Activated CD8-positive, alpha-beta memory T cell treated with anti-CD3 and anti-CD28 coated beads for 1 hour (primary cell): ENCODE measurements at regions not wholly inside any gene's neighbourhood (a gene's known extent, or its start where the extent isn't known, plus 50 kb on each side); places are given as distances from the start of the nearest gene placed in this dataset.

Source experiments
- DNase-seq, 2 donors: peaks; one replicate each; pipeline ENCODE4 v3.0.0-alpha.2; 2020; ENCODE audit warnings: low read depth in 1 of 2; ENCODE audit errors: extremely low read depth in 1 of 2

DNA sequence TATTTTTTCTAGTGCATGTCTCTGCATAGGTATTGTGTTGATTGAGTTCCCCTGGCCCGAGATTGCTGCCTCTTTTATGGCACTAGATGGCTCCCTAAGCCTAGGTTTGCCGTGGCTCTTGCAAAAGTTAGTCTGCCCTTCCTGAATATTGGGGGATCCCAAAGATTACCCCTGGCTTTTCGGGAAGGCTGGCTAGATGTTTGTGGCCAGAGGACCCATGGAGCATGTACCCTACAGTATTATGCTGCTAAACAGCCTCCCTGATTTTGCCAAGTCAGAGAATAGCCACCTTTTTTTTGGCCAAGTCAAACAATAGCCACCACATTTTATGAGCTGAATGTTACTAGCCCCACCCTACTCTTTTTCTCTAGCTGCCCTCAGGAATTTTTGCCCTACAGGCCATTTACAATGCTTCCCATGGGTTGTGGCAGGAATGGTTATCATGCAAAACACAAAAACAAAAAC, 343.2 kb downstream of the OLFM3 start:
- no peak for DNase-seq

DNA sequence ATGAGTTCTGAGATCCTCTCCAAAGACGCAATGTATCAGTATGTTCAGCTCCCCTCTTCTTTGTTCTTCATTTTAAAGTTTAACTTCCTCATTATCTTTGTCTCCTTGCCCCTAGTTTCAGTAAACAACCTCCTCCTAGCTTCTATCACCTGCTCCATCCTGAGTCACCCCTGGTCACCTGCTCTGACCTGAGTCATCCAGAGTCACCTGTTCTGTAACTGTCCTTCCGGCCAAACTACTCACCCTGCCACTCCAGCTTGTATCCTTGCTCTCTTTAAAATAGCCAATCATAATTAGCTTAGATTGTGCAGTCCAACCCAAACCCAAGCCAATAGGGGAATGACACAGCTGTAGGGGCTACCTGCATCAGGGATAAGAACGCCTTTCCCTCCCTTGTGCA, 332.0 kb downstream of the OLFM3 start:
- DNase-seq: no peak

DNA sequence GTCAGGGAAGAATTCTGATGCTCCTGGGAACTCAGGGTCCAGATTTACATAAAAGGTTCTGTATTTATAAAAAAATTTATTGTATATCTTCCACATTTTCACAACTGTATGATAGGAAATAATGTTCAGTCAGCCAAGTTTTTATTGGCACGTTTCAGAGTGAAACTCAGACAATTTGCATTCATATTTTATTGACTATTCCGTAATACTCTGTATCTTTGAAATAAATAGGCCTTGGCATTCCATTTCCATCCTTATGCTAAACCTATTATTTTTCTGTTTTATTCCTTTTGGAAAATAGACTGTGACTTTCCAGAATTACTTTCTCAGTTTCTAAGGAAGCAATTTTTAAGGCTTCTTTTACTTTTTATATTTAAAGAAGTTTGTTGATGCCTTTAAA, 329.0 kb downstream of the OLFM3 start:
- DNase-seq: no peak

DNA sequence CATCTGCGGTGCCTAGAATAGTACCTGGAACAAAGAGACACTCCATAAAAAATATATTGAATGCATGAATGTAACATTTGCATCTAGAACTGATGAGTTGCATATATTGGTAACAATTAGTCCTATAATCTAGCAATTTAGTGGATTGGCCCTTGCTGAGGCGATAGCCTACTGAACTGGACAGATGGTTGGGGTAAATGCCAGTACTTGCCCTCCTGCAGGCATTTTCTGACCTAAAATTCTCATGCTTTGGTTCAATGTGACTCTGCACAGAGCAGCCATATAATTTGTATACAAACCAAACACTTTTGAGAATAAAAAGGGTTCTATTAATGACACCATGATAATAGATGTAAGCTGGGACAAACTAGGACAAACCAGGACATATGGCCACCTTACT, 313.6 kb downstream of the OLFM3 start:
- DNase-seq: no peak

DNA sequence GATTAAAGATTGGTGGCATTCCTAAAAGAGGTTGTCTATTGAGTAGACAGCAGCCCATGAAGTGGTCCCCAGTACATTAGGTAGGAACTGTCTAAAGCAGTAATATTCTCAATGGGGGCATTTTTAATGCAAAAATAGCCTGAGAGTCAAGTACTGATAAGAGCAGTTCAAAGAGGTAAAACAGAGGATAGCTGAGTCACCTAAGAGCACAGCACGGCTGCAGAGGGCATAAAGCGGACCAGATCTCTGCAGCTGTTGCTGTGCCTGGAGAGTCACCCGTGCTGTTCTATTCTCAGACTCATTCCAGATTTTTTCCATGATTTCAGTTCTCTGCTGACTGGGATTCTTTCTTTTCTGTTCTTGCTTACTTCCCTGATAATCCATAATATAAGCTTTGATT, 313.2 kb downstream of the OLFM3 start:
- no peak for DNase-seq

DNA sequence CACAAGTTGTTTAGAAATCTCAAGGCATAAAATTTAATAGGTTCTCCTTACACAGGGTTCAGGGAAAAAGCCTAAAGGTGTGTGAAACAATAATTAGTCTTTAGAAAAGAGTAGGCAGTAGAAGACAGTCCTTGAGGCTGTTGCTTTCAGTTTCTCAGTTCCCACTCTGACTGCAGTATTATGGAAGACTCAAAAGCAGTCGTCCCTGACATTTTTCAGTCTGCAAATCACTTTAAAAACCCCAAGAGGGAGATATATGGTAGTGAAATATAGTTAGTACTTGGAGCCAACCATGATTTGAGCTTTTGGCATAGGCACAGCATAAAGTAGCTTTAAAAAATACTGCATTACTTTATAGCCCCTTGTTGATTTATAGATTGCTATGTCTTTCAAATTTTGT, 299.7 kb downstream of the OLFM3 start:
- no peak for DNase-seq

DNA sequence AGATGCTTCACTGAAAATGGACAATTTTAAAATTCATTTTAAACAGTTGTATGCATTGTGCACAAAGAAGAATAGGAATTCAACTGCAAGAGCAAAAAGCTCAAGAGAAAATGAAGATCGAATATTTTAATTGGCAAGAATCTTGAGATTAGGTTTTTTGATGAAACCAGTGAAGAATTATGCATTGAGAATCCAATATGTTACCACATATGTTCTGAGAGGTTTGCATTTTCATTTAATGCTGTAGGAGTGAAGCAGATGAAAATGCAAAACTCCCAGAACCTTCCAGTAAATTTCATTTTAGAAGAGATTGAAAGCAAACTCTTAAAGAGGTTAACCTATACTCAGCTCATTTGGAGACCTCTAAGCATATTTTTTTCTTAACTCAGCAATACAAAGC, 298.0 kb downstream of the OLFM3 start:
- DNase-seq: no peak

DNA sequence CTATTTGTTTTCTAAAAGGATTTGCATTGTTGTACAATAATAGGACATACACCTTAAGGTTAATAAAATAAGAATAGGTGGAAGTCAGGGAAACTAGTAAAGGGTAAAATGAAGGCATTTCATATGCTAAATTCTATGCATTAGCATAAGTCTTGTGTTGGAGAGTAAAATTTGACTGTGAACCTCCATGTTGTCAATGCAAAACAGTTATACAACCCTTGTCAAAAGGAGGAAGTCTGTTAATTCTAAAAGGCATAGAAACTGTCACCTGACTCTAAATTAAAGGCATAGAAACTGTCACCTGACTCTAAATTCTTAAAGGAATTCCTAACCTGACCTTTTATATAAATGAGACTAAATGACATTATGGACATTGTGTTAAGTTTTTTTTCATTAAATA, 291.8 kb downstream of the OLFM3 start:
- DNase-seq: no peak

DNA sequence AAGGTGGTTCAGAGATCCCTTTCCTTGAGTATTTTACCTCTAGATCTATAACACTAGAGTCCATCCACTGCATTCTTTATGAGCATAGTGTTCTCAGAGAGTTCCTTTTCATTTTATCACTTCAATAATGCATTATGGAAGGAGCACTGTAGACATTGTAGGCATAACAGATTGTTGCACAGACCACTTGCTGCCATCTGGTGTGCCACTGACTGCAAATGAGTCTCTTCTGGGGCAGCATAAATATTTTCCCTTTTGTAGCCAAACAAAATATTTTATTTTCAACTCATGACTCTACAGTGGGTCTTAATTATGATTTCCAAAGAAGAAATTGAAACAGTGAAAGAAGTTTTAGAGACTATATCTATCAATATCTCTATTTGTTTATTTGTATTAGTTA, 290.4 kb downstream of the OLFM3 start:
- DNase-seq: no peak

DNA sequence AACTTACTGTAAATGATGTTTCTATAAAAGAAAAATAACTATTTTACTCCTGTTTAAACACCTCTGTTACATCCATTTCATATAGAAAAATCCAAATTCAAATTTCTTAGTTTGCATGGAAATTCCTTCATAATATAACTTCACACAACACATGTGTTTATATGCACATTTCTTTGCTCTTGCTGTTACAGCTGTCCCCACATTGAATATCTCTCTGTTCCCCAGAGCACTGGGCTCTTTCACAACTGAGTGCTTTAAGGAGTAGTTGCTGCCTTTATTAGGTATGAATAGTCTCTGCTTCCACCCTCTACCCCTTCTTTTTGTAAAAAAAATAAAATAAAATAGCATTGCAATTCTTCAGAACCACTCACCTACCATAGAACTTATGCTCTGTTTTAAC, 287.0 kb downstream of the OLFM3 start:
- DNase-seq: no peak

DNA sequence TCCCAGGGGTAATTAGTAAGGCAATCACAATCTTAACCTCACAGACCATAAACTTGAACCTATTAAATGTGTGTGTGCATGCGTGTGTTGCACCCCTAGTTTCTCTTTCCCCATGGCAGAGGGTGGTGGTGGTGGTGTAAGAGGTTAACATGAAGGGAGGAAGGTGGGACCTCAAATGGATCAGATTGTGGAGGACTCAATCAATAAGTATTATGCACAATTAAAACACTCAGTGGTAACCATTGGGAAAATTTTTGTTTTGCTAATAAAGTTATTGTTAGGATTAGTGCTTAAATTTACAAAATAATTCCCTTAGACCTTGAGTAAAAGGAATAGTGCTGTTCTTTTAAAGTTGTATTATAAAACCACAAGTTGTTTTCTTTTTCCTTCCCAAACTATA, 283.0 kb downstream of the OLFM3 start:
- DNase-seq: no peak

DNA sequence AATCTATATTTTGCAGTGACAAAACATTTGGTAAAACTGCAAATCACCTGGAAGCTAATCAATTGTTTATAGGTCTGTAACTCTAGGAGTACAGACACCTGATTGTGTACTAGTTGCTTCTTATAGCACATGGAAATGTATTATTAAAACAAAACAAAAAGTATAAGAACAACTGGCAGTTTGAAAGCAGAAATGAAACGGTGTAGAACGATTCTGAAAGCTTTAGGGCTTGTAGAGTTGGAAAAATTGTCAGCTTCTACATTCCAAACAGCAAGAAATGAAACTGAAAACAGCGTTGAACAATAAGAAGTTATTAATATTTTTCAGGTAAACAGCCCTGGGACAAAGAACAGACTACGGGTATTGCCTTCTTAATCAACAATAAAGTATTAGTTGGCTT, 273.3 kb downstream of the OLFM3 start:
- no peak for DNase-seq

DNA sequence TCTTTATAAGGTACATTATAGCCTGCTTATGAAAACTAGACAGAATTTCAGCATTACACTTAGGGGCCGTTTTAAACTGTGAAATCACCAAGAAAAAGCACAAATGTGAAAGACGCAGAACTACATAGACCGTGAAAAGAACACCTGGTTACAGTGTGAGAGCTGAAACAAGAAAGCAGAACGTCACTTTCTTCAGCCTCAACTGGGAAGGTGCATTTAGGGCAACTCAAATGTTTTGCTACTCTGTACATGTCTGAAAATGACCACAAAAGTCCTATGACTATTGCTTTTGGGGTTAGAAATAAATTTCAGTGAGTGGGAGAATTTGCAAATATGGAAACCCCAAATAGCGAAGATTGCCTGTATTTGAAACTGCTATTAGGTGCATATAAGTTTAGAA, 268.7 kb downstream of the OLFM3 start:
- no peak for DNase-seq

DNA sequence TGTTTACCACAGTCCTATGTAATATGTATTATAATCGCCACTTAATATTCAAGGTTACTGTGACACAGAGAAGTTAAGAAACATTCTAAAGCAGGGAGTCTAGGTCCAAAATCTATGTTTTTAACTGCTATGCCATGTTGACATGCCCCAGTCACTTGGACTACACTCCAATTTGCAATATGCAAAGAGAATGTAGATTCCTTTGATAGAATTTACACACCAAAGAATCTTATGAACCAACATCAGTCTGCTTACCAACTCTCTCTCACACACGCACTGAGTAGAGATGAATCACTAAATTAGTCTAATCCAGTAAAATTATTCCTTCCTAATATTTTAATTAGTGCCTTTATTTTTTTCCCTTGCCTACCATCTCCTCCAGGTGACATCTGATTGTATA, 266.2 kb downstream of the OLFM3 start:
- no peak for DNase-seq

DNA sequence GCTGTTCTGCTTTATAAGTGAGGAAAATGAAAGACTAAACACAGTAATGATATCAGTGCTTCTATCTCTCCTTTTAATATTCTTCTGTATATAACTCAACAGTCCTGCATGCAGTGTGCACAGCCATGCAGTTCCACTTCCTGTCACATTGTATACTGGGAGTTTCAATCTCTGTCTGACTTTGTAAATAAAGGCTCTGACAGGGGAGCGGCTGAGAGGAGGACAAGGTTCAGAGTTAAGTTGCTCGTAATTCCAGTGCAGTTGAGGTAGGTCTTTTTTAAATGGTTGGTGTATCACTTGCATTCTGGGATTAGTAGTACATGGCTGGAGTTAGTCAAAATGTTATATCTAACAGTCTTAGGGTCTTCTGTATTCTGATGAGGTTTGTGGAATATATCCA, 264.5 kb downstream of the OLFM3 start:
- DNase-seq: no peak

DNA sequence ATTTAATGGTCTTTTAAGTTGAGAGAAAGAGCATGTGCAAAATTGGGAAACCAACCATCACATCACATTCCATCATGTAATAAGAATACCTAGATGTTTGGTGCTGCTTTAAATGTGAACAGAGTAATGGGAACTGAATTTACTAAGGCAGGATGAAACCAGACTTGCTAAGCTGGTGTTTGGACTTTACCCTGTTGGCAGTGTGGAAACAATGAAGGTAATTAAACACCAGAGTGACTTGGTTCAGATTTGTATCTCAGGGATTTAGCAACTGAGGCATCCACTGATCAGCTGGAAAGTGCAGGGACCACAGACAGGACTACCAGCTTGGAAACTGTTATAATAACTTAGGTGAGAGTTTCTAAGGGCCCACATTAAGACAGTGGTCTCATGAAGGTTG, 263.4 kb downstream of the OLFM3 start:
- no peak for DNase-seq

DNA sequence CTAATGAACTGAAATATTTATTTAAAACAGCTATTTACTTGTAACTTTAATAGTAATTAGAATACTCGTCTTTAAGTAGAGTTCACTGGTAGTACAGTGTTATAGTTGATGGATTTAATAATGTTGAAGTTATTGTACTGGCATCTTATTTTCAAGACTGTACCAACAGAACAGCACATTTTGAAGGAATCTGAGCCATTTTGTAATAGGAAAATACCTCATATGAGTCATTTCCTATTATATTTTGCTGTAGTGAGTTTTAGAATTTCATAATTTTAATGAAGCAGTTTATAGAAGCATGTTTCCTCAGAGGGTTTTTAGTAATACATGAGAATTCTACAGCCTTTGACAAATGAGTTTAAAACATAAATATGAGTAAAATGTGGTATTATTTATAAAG, 258.3 kb downstream of the OLFM3 start:
- no peak for DNase-seq

DNA sequence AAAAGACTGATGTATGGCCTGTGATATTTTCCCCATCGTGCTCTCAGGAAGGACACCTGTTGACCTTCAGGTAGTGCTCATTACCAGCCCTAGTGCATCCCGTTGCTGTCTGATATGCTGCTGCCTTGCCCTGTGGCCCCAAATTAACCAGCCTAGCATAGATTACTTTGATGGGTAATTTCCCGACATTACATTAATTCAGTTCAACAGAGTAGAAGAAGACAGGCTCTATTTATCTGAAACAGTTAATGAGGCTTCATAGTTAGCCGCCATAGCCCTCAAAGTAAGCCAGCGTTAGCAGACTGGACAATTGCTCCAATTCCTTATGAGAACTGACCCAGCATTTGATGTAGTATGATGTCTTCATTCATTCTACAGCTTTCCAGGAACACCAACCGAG, 257.6 kb downstream of the OLFM3 start:
- DNase-seq: no peak

DNA sequence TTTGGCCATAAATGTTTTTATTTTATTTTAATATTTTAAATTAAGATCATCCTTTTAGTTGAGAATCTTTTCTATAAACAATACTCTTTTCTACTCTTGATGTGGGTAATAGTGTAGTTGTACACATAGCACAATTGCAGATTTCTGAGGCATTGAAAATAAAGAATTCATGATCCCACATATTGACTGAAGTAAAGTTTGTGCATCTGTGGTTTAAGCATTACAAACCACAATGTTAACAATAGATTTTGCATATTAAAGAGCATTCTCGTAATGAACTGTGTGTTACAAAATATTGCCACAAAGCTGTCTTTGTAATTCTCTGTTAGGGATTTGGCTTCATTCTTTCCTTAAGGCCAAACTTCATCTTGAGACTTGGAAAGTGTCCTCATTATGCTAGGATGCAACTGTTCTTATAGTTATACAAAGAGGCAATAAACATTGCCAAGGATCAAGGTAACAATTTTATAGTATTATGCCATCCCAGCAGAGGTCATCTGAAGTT, 256.8 kb downstream of the OLFM3 start:
- no peak for DNase-seq

DNA sequence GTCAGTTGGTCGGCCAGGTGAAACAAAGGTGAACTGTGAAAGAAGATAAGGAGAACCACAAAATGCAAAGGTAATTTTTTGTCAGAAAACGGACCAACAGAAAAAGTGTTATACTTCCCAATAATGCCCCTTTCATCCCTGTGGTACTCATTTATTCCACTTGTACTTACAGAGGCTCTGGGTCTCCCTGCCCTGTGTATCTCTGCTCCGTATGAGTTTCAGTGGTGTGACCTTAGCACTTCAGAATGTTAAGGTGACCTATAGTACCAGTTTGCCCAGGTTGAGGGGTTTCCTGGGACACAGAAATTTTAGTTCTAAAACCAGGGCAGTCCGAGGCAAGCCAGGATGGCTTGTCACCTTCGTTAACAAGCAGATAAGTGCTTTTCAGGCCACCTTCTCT, 254.8 kb downstream of the OLFM3 start:
- DNase-seq: no peak

DNA sequence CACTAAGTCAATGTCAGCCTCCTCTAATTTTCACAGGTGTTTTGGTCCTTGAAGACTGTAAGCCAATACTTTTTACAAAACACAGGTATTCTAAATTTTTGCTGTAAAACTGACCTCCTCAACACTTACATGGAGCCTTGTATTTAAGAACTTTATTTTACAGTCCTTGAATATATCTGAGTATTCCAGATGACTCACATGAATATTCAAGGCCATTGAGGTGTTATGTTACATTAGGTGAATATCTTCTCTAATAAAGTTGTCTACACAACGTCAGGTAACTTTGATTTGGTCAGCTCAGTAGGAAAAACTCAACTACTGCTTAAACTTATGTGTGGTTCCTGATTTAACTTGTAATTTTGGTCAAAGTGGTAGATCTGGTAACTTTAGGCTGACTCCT, 254.2 kb downstream of the OLFM3 start:
- no peak for DNase-seq

DNA sequence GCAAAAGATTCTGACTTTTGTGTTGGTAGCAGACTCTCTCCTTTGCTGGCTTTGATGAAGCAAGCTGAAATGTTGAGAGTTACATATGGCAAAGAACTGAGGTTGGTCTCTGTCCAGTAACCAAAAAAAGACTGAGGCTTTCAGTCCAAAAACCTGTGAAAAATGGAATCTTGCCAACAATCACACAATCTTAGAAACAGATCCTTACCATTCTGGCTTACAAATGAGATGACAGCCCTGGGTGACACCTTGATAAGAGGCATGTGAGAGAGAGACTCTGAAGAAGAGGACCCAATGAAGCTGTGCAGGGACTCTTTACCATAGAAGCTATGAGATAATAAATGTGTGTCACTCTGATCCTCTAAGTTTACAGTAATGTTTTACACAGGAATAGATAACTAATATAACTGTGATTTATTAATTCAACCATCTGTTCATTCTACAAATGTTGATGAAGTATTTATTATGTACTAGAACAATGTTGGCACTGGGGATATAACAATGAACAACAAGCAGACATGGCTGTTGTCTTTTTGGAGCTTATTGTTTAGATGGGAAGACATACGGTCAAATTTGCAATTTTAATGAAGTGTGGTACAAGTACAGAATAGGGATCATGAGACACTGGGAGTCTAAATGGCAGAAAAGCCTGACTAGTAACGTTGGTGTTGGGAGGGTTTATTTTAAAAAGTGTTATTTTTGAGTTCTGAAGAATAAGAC, 251.0 kb downstream of the OLFM3 start:
- DNase-seq: no peak

DNA sequence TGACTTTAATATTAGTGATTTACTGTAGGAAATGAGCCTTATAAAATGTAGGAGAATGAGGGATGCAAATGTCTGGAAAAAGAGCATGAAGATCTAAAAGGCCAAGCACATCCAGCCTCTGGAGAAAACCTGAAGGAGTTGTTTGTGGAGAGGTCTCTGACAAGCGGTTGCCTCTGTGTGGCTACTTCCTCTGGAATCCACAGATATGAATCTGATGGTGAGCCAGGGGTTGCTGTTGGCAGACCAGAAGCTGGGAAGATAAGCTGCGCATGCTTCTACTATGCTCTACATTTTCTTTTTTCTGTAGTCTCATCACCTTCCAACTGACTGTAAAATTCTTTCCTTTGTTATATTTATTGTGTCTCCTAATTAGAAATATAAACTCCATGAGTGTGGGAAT, 248.6 kb downstream of the OLFM3 start:
- DNase-seq: no peak
